ENCODE measurements at regions not wholly inside any gene's neighbourhood (a gene's known extent, or its start where the extent isn't known, plus 50 kb on each side); places are given as distances from the start of the nearest gene placed in this dataset.
"Not testable (repeated sequence)": the region's sequence is repeated elsewhere in the genome, so short reads cannot be mapped to it uniquely, and the experiment has no call there.

DNA sequence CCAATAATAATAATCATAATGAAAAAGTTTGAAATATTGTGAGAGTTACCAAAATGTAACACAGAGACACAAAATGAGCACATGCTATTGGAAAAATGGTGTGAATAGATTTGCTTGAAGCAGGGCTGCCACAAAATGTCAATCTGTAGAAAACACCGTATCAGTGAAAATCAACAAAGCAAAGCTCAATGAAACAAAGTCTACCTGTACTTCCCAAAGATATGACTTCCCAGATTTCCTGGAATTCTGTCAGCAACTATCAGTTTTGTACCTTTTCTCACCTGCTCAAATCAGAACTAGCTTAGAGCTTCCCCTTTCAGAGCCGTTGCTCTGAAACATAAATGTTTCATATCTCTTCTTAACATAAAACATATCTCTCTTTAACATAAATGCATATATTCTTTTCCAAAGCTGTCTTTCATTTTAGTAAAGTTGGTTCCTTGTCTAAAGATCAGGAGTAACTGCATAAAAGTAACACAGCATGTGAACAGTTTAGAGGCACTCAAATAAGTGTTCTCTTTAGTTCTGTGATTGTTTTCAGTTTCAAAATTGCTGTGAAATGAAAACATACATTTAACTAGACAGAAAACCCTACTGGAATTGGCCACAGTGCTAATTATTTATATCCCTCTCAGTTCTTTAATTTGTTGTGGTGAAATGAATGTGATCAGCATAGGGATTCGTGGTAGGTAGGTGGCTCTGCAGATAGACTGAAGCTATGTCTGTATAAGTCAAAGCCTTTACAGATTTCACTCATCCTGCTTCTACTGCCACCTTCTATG is 262.5 kb downstream of the KCNJ3 start:
- TF ChIP-seq, protein P1, sequence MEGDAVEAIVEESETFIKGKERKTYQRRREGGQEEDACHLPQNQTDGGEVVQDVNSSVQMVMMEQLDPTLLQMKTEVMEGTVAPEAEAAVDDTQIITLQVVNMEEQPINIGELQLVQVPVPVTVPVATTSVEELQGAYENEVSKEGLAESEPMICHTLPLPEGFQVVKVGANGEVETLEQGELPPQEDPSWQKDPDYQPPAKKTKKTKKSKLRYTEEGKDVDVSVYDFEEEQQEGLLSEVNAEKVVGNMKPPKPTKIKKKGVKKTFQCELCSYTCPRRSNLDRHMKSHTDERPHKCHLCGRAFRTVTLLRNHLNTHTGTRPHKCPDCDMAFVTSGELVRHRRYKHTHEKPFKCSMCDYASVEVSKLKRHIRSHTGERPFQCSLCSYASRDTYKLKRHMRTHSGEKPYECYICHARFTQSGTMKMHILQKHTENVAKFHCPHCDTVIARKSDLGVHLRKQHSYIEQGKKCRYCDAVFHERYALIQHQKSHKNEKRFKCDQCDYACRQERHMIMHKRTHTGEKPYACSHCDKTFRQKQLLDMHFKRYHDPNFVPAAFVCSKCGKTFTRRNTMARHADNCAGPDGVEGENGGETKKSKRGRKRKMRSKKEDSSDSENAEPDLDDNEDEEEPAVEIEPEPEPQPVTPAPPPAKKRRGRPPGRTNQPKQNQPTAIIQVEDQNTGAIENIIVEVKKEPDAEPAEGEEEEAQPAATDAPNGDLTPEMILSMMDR (IDR thresholded peaks at IDR 0.05) = no peak

DNA sequence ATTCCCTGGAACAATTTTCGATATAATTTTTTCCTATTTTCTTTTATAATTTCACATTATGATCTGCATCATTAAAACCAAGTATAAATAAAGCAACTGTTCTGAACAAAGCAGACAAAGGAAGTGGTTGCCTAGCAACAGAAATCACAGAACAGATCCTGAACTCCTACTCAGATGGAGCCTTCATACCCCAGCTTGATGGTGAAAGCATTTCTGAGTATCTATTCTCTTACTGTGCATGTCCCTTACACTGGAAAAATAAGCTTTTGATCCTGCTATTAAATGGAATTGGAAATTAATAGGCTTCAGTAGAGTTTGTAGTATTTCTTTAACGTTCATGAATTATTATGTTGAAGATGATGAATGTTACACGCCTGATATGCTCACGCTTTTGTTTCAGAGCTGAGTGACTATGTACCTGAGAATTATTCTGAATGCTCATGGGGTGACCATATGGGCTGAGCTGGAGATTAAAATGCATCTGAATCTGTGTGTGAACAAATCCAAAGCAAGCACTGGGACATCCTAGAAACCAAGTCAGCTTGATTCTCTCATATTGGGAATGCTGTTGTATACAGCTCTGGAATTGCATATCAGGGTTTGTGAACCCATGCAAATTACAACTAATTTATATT is 254.0 kb downstream of the KCNJ3 start:
- Histone ChIP-seq H3K36me3 (no peaks in the 10 kb centered on the region), H3K9me3 (no peaks in the 10 kb centered on the region), H3K4me1 (no peaks in the 10 kb centered on the region), H3K4me3 (no peak overlapping the region), H3K27ac (no peak overlapping the region), H3K27me3 (no peaks in the 10 kb centered on the region)
- TF ChIP-seq, protein P1 (IDR thresholded peaks at IDR 0.05) = no peak
- intact Hi-C loops (cut with DNase I) = no loop called here
- no peak for DNase-seq (ENCODE audit: low spot score in 2 of 2)

More for the DNA sequence above, 262.5 kb downstream of the KCNJ3 start:
- Histone ChIP-seq H3K27me3 (no peaks in the 10 kb centered on the region), H3K36me3 (no peaks in the 10 kb centered on the region), H3K9me3 (no peaks in the 10 kb centered on the region), H3K4me1 (no peaks in the 10 kb centered on the region), H3K27ac (no peak overlapping the region), H3K4me3 (no peak overlapping the region)
- intact Hi-C loops (cut with DNase I) = no loop called here
- DNase-seq (ENCODE audit: low spot score in 2 of 2) = no peak

DNA sequence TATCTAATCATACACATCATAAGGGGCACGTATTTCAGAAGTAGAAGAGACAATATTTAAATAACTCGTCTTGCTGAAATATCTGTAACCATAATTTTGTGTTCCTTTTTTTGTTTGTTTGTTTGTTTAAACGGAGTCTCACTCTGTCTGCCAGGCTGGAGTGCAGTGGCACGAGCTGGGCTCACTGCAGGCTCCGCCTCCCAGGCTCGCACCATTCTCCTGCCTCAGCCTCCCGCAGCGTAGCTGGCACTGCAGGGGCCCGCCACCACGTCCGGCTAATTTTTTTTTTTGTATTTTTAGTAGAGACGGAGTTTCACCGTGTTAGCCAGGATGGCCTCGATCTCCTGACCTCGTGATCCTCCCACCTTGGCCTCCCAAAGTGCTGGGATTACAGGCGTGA is 248.9 kb downstream of the KCNJ3 start:
- H3K9me3 ChIP-seq; H3K27ac ChIP-seq; DNase-seq (ENCODE audit: low spot score in 2 of 2); intact Hi-C loops (cut with DNase I); H3K4me1 ChIP-seq; H3K27me3 ChIP-seq; H3K4me3 ChIP-seq; H3K36me3 ChIP-seq: not testable (repeated sequence)

- H3K36me3 ChIP-seq = no peaks in the 10 kb centered on the region
- H3K9me3 ChIP-seq = no peaks in the 10 kb centered on the region
- no peaks in the 10 kb centered on the region for H3K27me3 ChIP-seq
- no peak for DNase-seq (ENCODE audit: low spot score in 2 of 2)
- TF ChIP-seq, protein P1 (IDR thresholded peaks at IDR 0.05) = no peak
- intact Hi-C loops (cut with DNase I) = no loop called here
- no peak overlapping the region for H3K27ac ChIP-seq
- H3K4me3 ChIP-seq = no peak overlapping the region
- H3K4me1 ChIP-seq = no peaks in the 10 kb centered on the region
Measured at GRCh38 chr2:154945984-154946383, 247.5 kb downstream of the KCNJ3 start.

DNA sequence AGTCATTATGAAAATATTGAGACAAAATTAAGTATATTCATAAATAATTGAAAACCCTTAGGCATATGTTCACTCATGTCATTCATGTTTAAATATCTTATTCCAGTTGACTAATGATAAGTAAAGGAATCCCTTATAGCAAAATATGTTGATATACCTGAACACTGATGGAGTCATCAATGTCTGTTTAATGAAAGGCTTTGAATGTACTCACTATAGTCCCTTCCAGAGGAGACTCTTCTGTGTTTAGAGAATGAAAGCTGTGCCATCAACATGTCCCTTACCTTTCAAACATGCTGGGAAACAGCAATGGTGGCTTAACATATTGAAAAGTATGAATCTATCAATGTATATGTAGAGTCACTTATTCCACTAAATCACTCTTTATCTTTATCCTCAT is 242.9 kb downstream of the KCNJ3 start:
- Histone ChIP-seq H3K9me3 (no peaks in the 10 kb centered on the region), H3K4me1 (no peaks in the 10 kb centered on the region), H3K27ac (no peak overlapping the region), H3K4me3 (no peak overlapping the region), H3K27me3 (no peaks in the 10 kb centered on the region), H3K36me3 (no peaks in the 10 kb centered on the region)
- intact Hi-C loops (cut with DNase I) = no loop called here
- DNase-seq (ENCODE audit: low spot score in 2 of 2) = no peak
- TF ChIP-seq, protein P1 (IDR thresholded peaks at IDR 0.05) = no peak

DNA sequence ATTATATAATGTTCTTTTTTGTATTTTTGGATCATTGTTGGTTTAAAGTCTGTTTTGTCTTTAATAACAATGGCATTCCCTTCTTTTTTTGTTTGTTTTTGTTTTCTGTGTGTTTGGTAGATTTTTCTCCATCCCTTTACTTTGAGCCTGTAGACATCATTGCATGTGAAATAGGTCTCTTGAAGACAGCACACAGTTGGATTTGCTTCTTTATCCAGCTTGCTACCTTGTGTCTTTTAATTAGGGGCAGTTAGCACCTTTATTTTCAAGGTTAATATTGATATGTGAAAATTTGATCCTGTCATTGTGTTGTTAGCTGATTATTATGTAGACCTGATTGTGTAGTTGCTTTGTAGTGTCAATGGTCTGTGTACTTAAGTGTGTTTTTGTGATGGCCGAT is 235.7 kb downstream of the KCNJ3 start:
- no peaks in the 10 kb centered on the region for H3K4me1 ChIP-seq
- no peaks in the 10 kb centered on the region for H3K36me3 ChIP-seq
- no peak overlapping the region for H3K27ac ChIP-seq
- intact Hi-C loops (cut with DNase I) = no loop called here
- no peak for DNase-seq (ENCODE audit: low spot score in 2 of 2)
- TF ChIP-seq, protein P1 (IDR thresholded peaks at IDR 0.05) = no peak
- no peaks in the 10 kb centered on the region for H3K27me3 ChIP-seq
- no peaks in the 10 kb centered on the region for H3K9me3 ChIP-seq
- no peak overlapping the region for H3K4me3 ChIP-seq
